Natural killer cell (primary cell): ENCODE measurements at regions not wholly inside any gene's neighbourhood (a gene's known extent, or its start where the extent isn't known, plus 50 kb on each side); places are given as distances from the start of the nearest gene placed in this dataset.

Source experiments
- ATAC-seq, 3 donors: fragments of 150-1000 bp in 2 of 3; fragments of 200-7000 bp in 1 of 3; cut with Tn5 transposase; 1 replicate in 1 of 3; 2 replicates in 2 of 3; pipeline ENCODE4 v1.10.0; 2021; ENCODE audit warnings: mild to moderate bottlenecking in 2 of 3, moderate library complexity in 2 of 3
- DNase-seq, 2 donors: peaks; one replicate each; pipeline versions ENCODE4 v3.0.0 to v3.0.0-alpha.2; 2013 to 2021; ENCODE audit warnings: mixed read lengths in 1 of 2
- H3K27ac ChIP-seq: one replicate; pipeline ENCODE4 v1.5.1; 2013; ENCODE audit warnings: mild to moderate bottlenecking, low read length
- H3K27me3 ChIP-seq: one replicate; pipeline ENCODE4 v1.6.1; 2013; ENCODE audit warnings: low read length; ENCODE audit not compliant: control insufficient read depth, insufficient read depth
- H3K36me3 ChIP-seq: one replicate; pipeline ENCODE4 v1.6.1; 2013; ENCODE audit warnings: low read length; ENCODE audit not compliant: control insufficient read depth, insufficient read depth
- H3K4me1 ChIP-seq: one replicate; pipeline ENCODE4 v1.6.1; 2013; ENCODE audit warnings: low read length; ENCODE audit not compliant: control insufficient read depth, insufficient read depth
- H3K4me3 ChIP-seq: one replicate; pipeline ENCODE4 v1.5.1; 2013; ENCODE audit warnings: low read length
- H3K9me3 ChIP-seq: one replicate; pipeline ENCODE4 v1.6.1; 2013; ENCODE audit warnings: low read length; ENCODE audit not compliant: control insufficient read depth, insufficient read depth
- H3K27ac Mint-ChIP-seq, 2 donors: one replicate each; pipeline ENCODE4 v1.8.0; 2022; ENCODE audit warnings: mild to moderate bottlenecking in 2 of 2, mixed read lengths in 2 of 2, moderate library complexity in 1 of 2
- H3K27me3 Mint-ChIP-seq, 2 donors: one replicate each; pipeline ENCODE4 v1.8.0; 2022; ENCODE audit warnings: low read depth in 2 of 2, mixed read lengths in 2 of 2
- H3K36me3 Mint-ChIP-seq: one replicate; pipeline ENCODE4 v1.8.0; 2022; ENCODE audit warnings: mixed read lengths
- H3K4me1 Mint-ChIP-seq, 2 donors: one replicate each; pipeline ENCODE4 v1.8.0; 2022; ENCODE audit warnings: mixed read lengths in 2 of 2
- H3K4me3 Mint-ChIP-seq: one replicate; pipeline ENCODE4 v1.8.0; 2022; ENCODE audit warnings: mild to moderate bottlenecking, moderate library complexity, mixed read lengths
- H3K9me3 Mint-ChIP-seq, 2 donors: one replicate each; pipeline ENCODE4 v1.8.0; 2022; ENCODE audit warnings: mixed read lengths in 2 of 2
- CTCF ChIP-seq: fragments of 200-600 bp; IDR thresholded peaks from one replicate; pipeline ENCODE4 v1.8.0; 2022; ENCODE audit warnings: antibody characterized with exemption
- WGBS: methylation state at CpG from one replicate; pipeline ENCODE4 v1.1.7; 2013; ENCODE audit warnings: missing lambda C conversion rate; ENCODE audit not compliant: insufficient coverage; 5-methylcytosine and 5-hydroxymethylcytosine counted together
- intact Hi-C: fragments of 100-400 bp; cut with micrococcal nuclease; formaldehyde crosslinking; loops from one replicate; pipeline ENCODE4 v1.14.2; 2022

DNA sequence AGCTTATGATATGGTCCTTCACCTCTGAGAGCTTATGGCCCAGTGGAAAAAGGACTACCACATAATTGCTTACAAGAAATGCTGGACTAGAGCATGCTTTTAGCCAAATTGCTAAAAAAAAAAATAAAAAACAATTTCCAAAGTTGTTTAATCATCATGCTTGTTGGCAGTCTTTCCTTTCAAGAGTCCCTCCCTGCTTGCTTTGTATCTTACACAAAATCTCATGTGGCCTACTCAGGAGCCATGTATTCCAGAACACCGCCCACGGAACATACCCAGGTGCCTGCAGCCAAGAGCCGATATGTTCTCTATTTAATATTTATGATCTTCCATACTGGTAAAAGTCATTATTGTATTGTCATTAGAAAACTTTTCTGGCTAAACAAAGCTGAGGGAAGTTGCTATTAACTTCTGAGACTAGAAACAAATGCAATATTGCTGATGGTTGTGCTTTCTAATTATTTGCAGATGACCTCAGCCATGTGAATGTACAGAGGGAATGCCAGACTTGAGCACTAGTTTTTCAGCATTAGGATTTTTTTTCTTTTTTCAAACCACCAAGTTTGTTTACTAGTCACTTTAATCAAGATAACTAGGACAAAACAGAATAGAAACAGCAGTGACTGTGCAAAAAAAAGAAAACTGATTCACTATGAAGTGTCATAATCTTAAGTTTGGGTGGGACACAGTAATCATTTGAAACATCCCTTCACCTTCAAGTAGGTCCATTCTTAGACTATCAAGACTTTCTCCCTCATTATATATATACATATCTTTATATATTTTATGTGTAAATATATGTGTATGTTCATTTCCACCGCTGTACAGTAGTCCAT lies 129.3 kb upstream of the GORAB start:
- DNase-seq = no peak
- Mint-ChIP-seq H3K4me1 (no peaks in the 10 kb centered on the region), H3K27ac (no peak overlapping the region), H3K4me3 (no peak overlapping the region), H3K36me3 (no peaks in the 10 kb centered on the region), H3K9me3 (no peaks in the 10 kb centered on the region), H3K27me3 (peaks cover 6 to 7% of the 10 kb centered on the region in 2 donors)
- H3K4me1 ChIP-seq = no peaks in the 10 kb centered on the region
- no peaks in the 10 kb centered on the region for H3K36me3 ChIP-seq
- H3K4me3 ChIP-seq = no peak overlapping the region
- TF ChIP-seq CTCF = no peak
- ATAC-seq = no peak
- intact Hi-C loops = no loop called here
- H3K27me3 ChIP-seq = no peaks in the 10 kb centered on the region
- H3K9me3 ChIP-seq = no peaks in the 10 kb centered on the region
- no CpG with 5 or more reads among the region's 4 CpGs for WGBS
- H3K27ac ChIP-seq = no peak overlapping the region

GRCh38 chr1:170407138-170407537 lies 124.8 kb upstream of the GORAB start:
- ATAC-seq (no peak), DNase-seq (no peak)
- Histone ChIP-seq H3K27me3 (no peaks in the 10 kb centered on the region), H3K4me3 (no peak overlapping the region), H3K36me3 (no peaks in the 10 kb centered on the region), H3K27ac (no peak overlapping the region), H3K4me1 (no peaks in the 10 kb centered on the region), H3K9me3 (no peaks in the 10 kb centered on the region)
- Mint-ChIP-seq H3K4me3 (no peak overlapping the region), H3K27ac (no peak overlapping the region), H3K4me1 (no peaks in the 10 kb centered on the region), H3K36me3 (no peaks in the 10 kb centered on the region), H3K27me3 (peaks cover 14 to 20% of the 10 kb centered on the region in 2 donors), H3K9me3 (no peaks in the 10 kb centered on the region)
- WGBS = 89% methylated on average over 2 of the region's 2 CpGs
- no peak for TF ChIP-seq CTCF
- intact Hi-C loops = no loop called here

- Histone ChIP-seq H3K36me3 (no peaks in the 10 kb centered on the region), H3K27me3 (no peaks in the 10 kb centered on the region), H3K9me3 (no peaks in the 10 kb centered on the region), H3K4me1 (no peaks in the 10 kb centered on the region), H3K27ac (no peak overlapping the region), H3K4me3 (no peak overlapping the region)
- TF ChIP-seq CTCF = no peak
- no peaks in the 10 kb centered on the region for H3K9me3 Mint-ChIP-seq
- DNase-seq = no peak
- intact Hi-C loops = no loop called here
- no peaks in the 10 kb centered on the region for H3K4me1 Mint-ChIP-seq
- no peaks in the 10 kb centered on the region for H3K36me3 Mint-ChIP-seq
- H3K4me3 Mint-ChIP-seq = no peak overlapping the region
- no peak overlapping the region for H3K27ac Mint-ChIP-seq
- WGBS = 57% methylated on average over 1 of the region's 1 CpG
- no peak for ATAC-seq
- H3K27me3 Mint-ChIP-seq = peaks cover 14 to 20% of the 10 kb centered on the region in 2 donors
Observed at GRCh38 chr1:170407581-170407980, 124.4 kb upstream of the GORAB start.
